SJSA1 (cell line): ENCODE measurements at regions not wholly inside any gene's neighbourhood (a gene's known extent, or its start where the extent isn't known, plus 50 kb on each side); places are given as distances from the start of the nearest gene placed in this dataset.
"Not testable (repeated sequence)": the region's sequence is repeated elsewhere in the genome, so short reads cannot be mapped to it uniquely, and the experiment has no call there.

Experiments used
- DNase-seq, 2 experiments: peaks; one replicate each; pipeline ENCODE4 v3.0.0-alpha.2; 2015 to 2020; ENCODE audit warnings: low spot score in 2 of 2, low read depth in 1 of 2
- H3K27ac ChIP-seq: fragments of 250-450 bp; sonication (Bioruptor Pico); 2 replicates; pipeline ENCODE4 v1.5.1; 2020; ENCODE audit warnings: mild to moderate bottlenecking, moderate library complexity
- H3K27me3 ChIP-seq: fragments of 250-450 bp; sonication (Bioruptor Pico); replicated peaks from 2 replicates; pipeline ENCODE4 v1.5.1; 2020; ENCODE audit warnings: mild to moderate bottlenecking, moderate library complexity
- H3K36me3 ChIP-seq: fragments of 250-450 bp; sonication (Bioruptor Pico); 2 replicates; pipeline ENCODE4 v1.5.1; 2020; ENCODE audit warnings: mild to moderate bottlenecking
- H3K4me1 ChIP-seq: fragments of 250-450 bp; sonication (Bioruptor Pico); replicated peaks from 2 replicates; pipeline ENCODE4 v1.6.1; 2021; ENCODE audit warnings: mild to moderate bottlenecking
- H3K4me3 ChIP-seq: fragments of 250-450 bp; sonication (Bioruptor Pico); 2 replicates; pipeline ENCODE4 v1.5.1; 2020; ENCODE audit warnings: mild to moderate bottlenecking
- H3K9me3 ChIP-seq: fragments of 250-450 bp; sonication (Bioruptor Pico); replicated peaks from 2 replicates; pipeline ENCODE4 v1.5.1; 2020; ENCODE audit warnings: mild to moderate bottlenecking

DNA sequence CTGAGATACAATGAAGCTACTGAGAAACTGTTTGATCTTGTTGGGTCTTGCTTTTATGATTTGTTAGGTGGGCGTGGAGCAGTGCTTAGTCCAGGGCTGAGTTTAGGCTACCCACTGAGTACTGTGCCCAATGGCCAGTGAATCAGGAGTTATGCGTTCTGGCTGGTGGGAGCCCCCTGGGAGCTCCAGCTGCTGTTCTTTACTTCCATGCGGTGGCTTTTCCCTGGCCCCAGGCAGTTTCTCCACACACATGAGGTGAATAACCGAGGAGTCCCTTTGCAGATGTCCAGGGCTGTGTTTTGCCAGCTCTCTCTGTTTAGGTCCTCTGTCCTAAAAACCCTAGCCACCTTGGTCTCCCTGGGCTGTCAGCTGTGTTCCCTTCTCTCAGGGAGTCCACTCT is 106.5 kb downstream of the KLF13 start:
- Histone ChIP-seq H3K36me3 (no peaks in the 10 kb centered on the region), H3K4me1 (peaks cover 27% of the 10 kb centered on the region), H3K9me3 (no peaks in the 10 kb centered on the region), H3K4me3 (no peak overlapping the region), H3K27me3 (no peaks in the 10 kb centered on the region), H3K27ac (no peak overlapping the region)
- no peak for DNase-seq

DNA sequence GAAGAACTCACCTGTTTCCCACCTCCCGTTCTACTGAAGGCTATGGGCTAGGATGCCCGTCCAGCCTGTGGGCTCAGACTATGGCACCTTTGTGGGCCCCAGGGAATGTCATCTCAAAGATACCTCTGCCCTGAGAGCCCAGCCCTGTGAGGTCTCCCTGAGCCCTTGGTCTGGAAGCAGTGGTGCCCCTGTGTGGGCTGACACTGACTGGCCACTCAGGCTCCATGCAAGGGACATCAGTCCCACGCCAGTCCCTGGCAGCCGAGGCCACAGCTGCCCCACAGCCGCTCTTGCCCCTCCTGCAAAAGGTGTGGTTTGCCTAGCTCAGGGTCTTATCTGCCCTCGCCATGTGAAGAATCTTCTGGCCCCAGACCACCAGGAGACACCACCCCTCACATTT is 106.9 kb downstream of the KLF13 start:
- H3K27me3 ChIP-seq: no peaks in the 10 kb centered on the region
- no peak overlapping the region for H3K4me3 ChIP-seq
- H3K27ac ChIP-seq: peak overlapping the region; percentile 80; the same call in 1 of the 2 replicates
- peaks cover 27% of the 10 kb centered on the region for H3K4me1 ChIP-seq
- DNase-seq: no peak
- no peaks in the 10 kb centered on the region for H3K9me3 ChIP-seq
- H3K36me3 ChIP-seq: no peaks in the 10 kb centered on the region

DNA sequence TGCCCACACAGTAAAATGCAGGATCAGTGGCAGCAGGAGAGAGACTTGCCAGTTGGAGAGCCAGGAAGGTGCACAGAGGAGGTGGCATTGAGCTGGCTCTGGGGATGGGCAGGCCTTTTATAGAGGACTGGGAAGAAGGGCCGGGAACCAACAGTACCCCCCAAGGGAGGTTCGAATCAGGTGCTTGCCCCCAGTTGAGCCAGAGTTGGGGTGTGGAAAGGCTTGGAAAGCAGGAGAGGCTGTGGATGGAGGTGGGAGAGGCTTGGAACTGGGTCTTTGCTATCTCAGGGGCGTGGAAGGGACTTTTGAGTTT is 107.6 kb downstream of the KLF13 start:
- no peak overlapping the region; the same call in 1 of the 2 replicates for H3K4me3 ChIP-seq
- no peak for DNase-seq
- peaks cover 27% of the 10 kb centered on the region for H3K4me1 ChIP-seq
- H3K27me3 ChIP-seq: no peaks in the 10 kb centered on the region
- H3K27ac ChIP-seq: peak overlapping the region; percentile 80
- H3K9me3 ChIP-seq: no peaks in the 10 kb centered on the region
- H3K36me3 ChIP-seq: no peaks in the 10 kb centered on the region

DNA sequence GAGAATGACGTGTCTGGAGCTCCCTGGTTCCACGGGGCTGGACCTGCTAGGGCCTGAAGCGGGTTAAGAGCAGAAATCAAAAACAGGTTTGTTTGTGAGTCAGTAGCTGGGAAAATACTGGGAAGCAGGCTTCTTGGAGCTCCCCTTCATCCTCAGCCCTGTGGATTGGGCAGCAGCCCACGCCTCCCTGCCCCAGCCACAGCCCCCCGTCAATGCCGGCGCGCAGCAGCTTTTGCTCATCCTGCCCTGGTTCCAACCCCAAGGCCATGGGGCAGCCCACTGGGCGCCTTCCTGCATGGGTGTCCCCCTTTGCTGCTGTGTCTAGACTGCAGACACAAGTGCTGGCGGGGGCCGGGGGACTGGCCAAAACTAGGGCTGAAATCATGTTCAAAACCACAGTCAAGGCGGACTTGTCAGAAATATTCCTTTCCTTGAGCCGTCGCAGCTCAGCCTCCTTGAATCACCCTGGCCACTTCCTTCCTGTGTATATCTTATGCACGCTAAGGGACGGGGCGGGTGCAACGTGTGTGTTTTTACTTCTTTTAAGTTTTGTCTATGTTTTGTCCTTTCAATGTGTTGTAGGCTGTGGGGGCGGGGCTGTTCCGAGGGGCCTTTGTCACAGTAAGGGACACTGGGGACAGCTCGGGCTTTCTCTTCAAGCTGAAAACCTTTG is 108.1 kb downstream of the KLF13 start:
- Histone ChIP-seq H3K27ac (peak overlapping the region; percentile 80), H3K36me3 (no peaks in the 10 kb centered on the region), H3K4me1 (peaks cover 27% of the 10 kb centered on the region), H3K9me3 (no peaks in the 10 kb centered on the region), H3K27me3 (no peaks in the 10 kb centered on the region), H3K4me3 (peak overlapping the region; percentile 10; the same call in 1 of the 2 replicates)
- peak; percentile 94 for DNase-seq

DNA sequence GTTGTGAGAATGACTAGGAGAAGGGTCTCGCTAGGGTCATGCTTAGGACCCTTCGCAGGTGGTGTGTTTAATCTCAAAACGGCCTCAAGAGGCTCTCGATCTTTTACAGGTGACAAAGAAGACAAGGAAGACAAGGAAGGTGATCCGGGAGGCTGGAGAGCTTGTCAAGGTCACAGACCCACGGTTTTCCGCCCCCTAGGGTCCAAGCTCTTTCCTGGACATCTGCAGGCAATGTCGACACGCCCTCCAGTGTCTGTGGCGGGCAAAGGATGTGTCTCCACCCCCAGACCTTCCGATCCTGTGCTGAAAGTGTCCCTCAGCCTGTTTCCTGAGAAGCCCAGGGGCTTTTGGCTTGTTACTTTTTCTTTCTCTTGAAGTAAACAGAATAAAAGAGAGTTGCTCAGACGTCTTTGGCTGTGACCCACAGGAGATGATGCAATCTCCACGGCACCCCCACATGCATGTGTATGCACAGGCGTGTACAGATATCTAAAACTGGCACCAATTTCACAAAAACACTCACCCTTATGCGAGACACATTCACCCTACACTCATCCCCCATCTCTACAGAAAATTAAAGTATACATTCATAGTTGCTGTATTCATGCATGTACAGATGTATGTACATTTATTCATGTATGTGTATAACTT is 108.8 kb downstream of the KLF13 start:
- Histone ChIP-seq H3K4me1 (peaks cover 28% of the 10 kb centered on the region), H3K27me3 (no peaks in the 10 kb centered on the region), H3K27ac (peak overlapping the region; percentile 80), H3K4me3 (peak overlapping the region; percentile 10; the same call in 1 of the 2 replicates), H3K36me3 (no peaks in the 10 kb centered on the region), H3K9me3 (no peaks in the 10 kb centered on the region)
- peak; percentile 80 to 86 for DNase-seq

DNA sequence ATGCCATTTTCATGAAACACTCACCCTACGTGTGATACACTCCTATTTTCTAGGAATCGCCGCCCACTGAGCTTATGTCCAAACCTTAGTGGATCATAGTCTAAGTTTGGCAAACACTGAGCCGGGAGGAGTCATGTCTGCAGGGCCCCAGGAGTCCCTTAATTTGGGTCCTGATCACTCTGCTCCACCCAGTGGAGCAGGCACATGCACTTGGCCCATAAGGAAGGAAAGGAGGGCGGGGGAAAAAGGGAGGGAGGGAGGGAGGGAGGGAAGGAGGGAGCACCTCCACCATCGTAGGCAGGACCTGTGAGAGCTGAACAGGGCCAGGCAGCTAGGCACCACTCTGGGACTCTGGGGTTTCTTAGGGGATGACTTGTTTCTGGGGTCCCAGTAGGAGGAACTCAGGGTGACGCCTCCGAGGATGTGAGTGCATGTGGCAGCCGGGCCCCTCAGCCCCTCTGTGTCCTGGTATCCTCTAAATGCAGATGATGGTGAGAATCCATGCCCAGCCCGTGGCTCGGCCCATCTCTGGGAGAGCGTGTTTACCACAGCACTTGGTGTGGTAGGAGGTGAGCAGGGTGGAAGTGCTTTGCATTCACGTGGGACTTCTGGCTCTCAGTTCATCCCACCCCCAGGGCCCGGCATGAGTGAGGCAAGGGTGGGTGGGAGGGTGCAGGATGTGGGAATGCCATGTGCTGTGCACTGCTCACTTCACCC is 109.4 kb downstream of the KLF13 start:
- Histone ChIP-seq H3K27ac (peak overlapping the region; percentile 80), H3K4me3 (no peak overlapping the region), H3K27me3 (no peaks in the 10 kb centered on the region), H3K36me3 (no peaks in the 10 kb centered on the region), H3K4me1 (peaks cover 35% of the 10 kb centered on the region), H3K9me3 (no peaks in the 10 kb centered on the region)
- DNase-seq: no peak

DNA sequence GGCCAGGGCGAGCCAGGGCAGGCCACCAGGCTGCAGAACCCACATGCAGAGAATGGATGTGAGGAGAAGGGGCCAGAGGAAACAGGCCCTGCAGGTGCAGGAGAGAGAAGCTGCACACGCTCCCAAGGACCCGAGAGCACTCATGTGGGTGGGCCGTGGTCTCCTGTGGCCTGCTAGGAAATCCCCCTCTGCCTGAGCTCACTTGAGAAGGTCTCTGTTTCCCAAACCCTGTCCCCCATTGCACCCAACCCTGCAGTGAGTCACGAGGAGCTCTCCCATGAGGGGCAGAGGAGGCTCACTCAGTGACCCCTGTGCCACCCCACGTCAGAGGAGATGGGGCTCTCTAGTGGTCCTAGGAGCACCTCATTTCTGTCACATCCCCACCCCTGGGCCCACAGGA is 111.1 kb downstream of the KLF13 start:
- no peak overlapping the region for H3K4me3 ChIP-seq
- no peak overlapping the region for H3K27ac ChIP-seq
- DNase-seq: no peak
- no peaks in the 10 kb centered on the region for H3K36me3 ChIP-seq
- H3K9me3 ChIP-seq: no peaks in the 10 kb centered on the region
- H3K4me1 ChIP-seq: peaks cover 51% of the 10 kb centered on the region
- no peaks in the 10 kb centered on the region for H3K27me3 ChIP-seq

GRCh38 chr15:31438601-31439265 is 112.1 kb downstream of the KLF13 start:
- no peaks in the 10 kb centered on the region for H3K27me3 ChIP-seq
- no peak overlapping the region for H3K4me3 ChIP-seq
- no peak for DNase-seq
- H3K4me1 ChIP-seq: peaks cover 55% of the 10 kb centered on the region
- no peaks in the 10 kb centered on the region for H3K9me3 ChIP-seq
- no peak overlapping the region for H3K27ac ChIP-seq
- no peaks in the 10 kb centered on the region for H3K36me3 ChIP-seq

- no peaks in the 10 kb centered on the region for H3K9me3 ChIP-seq
- H3K27me3 ChIP-seq: no peaks in the 10 kb centered on the region
- DNase-seq: peak; percentile 54 to 66
- no peaks in the 10 kb centered on the region for H3K36me3 ChIP-seq
- no peak overlapping the region for H3K27ac ChIP-seq
- H3K4me1 ChIP-seq: peaks cover 55% of the 10 kb centered on the region
- H3K4me3 ChIP-seq: no peak overlapping the region
These were observed 112.7 kb downstream of the KLF13 start for GRCh38 chr15:31439328-31439727.

GRCh38 chr15:31440216-31440615 is 113.6 kb downstream of the KLF13 start:
- not testable (repeated sequence) for H3K36me3 ChIP-seq, H3K27me3 ChIP-seq, H3K27ac ChIP-seq, DNase-seq, H3K4me3 ChIP-seq, H3K9me3 ChIP-seq
- H3K4me1 ChIP-seq: peaks cover 46% of the 10 kb centered on the region

- Histone ChIP-seq H3K4me3 (peak overlapping the region; percentile 38), H3K9me3 (no peaks in the 10 kb centered on the region), H3K4me1 (peaks cover 40% of the 10 kb centered on the region), H3K36me3 (no peaks in the 10 kb centered on the region), H3K27ac (peak overlapping the region; percentile 38; the same call in 1 of the 2 replicates), H3K27me3 (no peaks in the 10 kb centered on the region)
- peak; percentile 23 to 46 for DNase-seq
These were observed 114.2 kb downstream of the KLF13 start for GRCh38 chr15:31440754-31441311.

GRCh38 chr15:31442226-31442625 is 115.6 kb downstream of the KLF13 start:
- no peaks in the 10 kb centered on the region for H3K27me3 ChIP-seq
- no peak overlapping the region for H3K4me3 ChIP-seq
- H3K36me3 ChIP-seq: no peaks in the 10 kb centered on the region
- no peak for DNase-seq
- peaks cover 39% of the 10 kb centered on the region for H3K4me1 ChIP-seq
- no peaks in the 10 kb centered on the region for H3K9me3 ChIP-seq
- peak overlapping the region; percentile 81 for H3K27ac ChIP-seq

- peak; percentile 85 to 91 for DNase-seq
- Histone ChIP-seq H3K27ac (peak overlapping the region; percentile 81), H3K4me1 (peaks cover 39% of the 10 kb centered on the region), H3K36me3 (no peaks in the 10 kb centered on the region), H3K9me3 (no peaks in the 10 kb centered on the region), H3K27me3 (no peaks in the 10 kb centered on the region), H3K4me3 (no peak overlapping the region)
These were observed 116.1 kb downstream of the KLF13 start for GRCh38 chr15:31442699-31443111.
